ENCODE measurements at regions not wholly inside any gene's neighbourhood (a gene's known extent, or its start where the extent isn't known, plus 50 kb on each side); places are given as distances from the start of the nearest gene placed in this dataset.

DNA sequence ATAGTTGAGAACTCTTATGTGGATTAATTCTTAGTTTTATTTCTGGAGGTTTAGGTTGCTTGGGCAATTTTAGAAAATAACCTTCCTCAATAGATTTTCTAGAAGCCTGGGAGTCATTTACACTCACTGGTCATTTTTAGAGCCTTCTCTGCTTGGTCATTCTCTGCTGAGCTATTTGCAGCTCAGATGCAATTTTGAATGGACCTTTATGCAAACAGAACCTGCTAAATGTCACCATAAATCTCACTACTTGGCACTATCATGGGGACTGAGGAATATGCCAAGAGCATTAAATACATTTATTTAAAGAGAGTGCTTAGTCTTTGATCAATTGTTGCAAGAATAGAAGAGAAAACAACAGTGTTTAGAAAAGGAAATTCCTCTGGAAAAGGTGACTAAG is 154.0 kb downstream of the CLVS2 start (continued):
- TF ChIP-seq ZBED1 (IDR thresholded peaks at IDR 0.05; ENCODE audit: borderline replicate concordance): no peak
- TF ChIP-seq WRNIP1 (IDR thresholded peaks at IDR 0.05; ENCODE audit: borderline replicate concordance, low read depth, low read length): no peak
- no peak for TF ChIP-seq BCL11A (IDR thresholded peaks at IDR 0.05; ENCODE audit: low read depth, low read length)

DNA sequence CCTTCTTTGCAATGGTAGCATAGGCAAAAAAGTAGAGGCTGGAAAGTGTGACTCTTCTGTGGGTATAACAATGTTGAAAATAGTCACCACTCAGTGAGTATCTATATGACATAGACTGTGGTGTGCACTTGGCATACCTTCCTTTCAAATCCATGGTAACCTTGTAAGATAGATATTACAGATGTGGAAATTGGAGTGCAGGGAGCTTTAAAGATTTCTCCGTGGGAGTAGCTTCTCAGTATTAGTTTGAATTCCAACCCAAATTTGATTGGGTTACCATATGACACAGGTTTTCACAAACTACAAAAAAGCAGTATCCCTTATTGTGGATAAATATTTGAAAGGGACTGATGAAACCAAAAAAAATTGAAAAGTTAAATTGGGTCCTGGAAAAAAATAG is 163.8 kb downstream of the CLVS2 start:
- ChIA-PET POLR2A (no interaction called here), CTCF (no interaction called here), RAD21 (ENCODE audit: unreplicated experiment) (no interaction called here), SMC1A (ENCODE audit: uncharacterized antibody, unreplicated experiment) (no interaction called here)
- Histone ChIP-seq H2AFZ (ENCODE audit: control insufficient read depth, low read depth, low read length) (no peak overlapping the region), H3K36me3 (ENCODE audit: control insufficient read depth in 2 of 2, insufficient read depth in 2 of 2, low read length in 1 of 2) (no peaks in the 10 kb centered on the region), H3K27me3 (replicated peaks in 1 of 2; ENCODE audit: control insufficient read depth in 2 of 2, insufficient read depth in 2 of 2, low read length in 1 of 2) (no peaks in the 10 kb centered on the region), H3K4me2 (ENCODE audit: control insufficient read depth, insufficient read depth) (no peak overlapping the region), H3K9me3 (replicated peaks; ENCODE audit: control insufficient read depth, insufficient read depth, low read length) (no peaks in the 10 kb centered on the region), H3K4me3 (no peak overlapping the region), H4K20me1 (ENCODE audit: control insufficient read depth, insufficient read depth) (no peaks in the 10 kb centered on the region), H3K79me2 (ENCODE audit: control insufficient read depth, insufficient read depth, low read length) (no peaks in the 10 kb centered on the region), H3K4me1 (ENCODE audit: control insufficient read depth, insufficient read depth, low read length) (no peaks in the 10 kb centered on the region), H3K9ac (ENCODE audit: control insufficient read depth, insufficient read depth, low read length) (no peak overlapping the region), H3K27ac (ENCODE audit: control insufficient read depth, insufficient read depth) (no peak overlapping the region)
- DNase-seq (ENCODE audit: low read depth, low spot score) (no peak), ATAC-seq (no peak), FAIRE-seq (no peak)
- WGBS (ENCODE audit: insufficient coverage, insufficient replicate concordance, low lambda C conversion rate, missing lambda C conversion rate): 0% methylated on average over 1 of the region's 1 CpG
- TF ChIP-seq ZNF207 (IDR thresholded peaks at IDR 0.05; ENCODE audit: borderline replicate concordance) (no peak), REST (IDR thresholded peaks at IDR 0.05; ENCODE audit: low read depth, low read length) (no peak), ASH2L (IDR thresholded peaks at IDR 0.05; ENCODE audit: borderline replicate concordance, low read depth) (no peak), NR2F1 (conservative IDR thresholded peaks at IDR 0.05) (no peak), GABPA (IDR thresholded peaks at IDR 0.05; ENCODE audit: low read depth) (no peak), ZNF622 (IDR thresholded peaks at IDR 0.05) (no peak), HDAC6 (IDR thresholded peaks at IDR 0.05; ENCODE audit: unreplicated experiment) (no peak), IRF4 (IDR thresholded peaks at IDR 0.05; ENCODE audit: low read depth, low read length) (no peak), EED (IDR thresholded peaks at IDR 0.05; ENCODE audit: low read depth) (no peak), NFIC (IDR thresholded peaks at IDR 0.05; ENCODE audit: low read depth, low read length) (no peak)
- TF ChIP-seq, protein P1, sequence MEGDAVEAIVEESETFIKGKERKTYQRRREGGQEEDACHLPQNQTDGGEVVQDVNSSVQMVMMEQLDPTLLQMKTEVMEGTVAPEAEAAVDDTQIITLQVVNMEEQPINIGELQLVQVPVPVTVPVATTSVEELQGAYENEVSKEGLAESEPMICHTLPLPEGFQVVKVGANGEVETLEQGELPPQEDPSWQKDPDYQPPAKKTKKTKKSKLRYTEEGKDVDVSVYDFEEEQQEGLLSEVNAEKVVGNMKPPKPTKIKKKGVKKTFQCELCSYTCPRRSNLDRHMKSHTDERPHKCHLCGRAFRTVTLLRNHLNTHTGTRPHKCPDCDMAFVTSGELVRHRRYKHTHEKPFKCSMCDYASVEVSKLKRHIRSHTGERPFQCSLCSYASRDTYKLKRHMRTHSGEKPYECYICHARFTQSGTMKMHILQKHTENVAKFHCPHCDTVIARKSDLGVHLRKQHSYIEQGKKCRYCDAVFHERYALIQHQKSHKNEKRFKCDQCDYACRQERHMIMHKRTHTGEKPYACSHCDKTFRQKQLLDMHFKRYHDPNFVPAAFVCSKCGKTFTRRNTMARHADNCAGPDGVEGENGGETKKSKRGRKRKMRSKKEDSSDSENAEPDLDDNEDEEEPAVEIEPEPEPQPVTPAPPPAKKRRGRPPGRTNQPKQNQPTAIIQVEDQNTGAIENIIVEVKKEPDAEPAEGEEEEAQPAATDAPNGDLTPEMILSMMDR (IDR thresholded peaks at IDR 0.05 in 2 of 3, conservative IDR thresholded peaks at IDR 0.05 in 1 of 3; ENCODE audit: control insufficient read depth in 2 of 3, extremely low read depth in 1 of 3, insufficient read depth in 1 of 3, low read depth in 3 of 3, low read length in 3 of 3): no peak
- TF ChIP-seq, protein P2, sequence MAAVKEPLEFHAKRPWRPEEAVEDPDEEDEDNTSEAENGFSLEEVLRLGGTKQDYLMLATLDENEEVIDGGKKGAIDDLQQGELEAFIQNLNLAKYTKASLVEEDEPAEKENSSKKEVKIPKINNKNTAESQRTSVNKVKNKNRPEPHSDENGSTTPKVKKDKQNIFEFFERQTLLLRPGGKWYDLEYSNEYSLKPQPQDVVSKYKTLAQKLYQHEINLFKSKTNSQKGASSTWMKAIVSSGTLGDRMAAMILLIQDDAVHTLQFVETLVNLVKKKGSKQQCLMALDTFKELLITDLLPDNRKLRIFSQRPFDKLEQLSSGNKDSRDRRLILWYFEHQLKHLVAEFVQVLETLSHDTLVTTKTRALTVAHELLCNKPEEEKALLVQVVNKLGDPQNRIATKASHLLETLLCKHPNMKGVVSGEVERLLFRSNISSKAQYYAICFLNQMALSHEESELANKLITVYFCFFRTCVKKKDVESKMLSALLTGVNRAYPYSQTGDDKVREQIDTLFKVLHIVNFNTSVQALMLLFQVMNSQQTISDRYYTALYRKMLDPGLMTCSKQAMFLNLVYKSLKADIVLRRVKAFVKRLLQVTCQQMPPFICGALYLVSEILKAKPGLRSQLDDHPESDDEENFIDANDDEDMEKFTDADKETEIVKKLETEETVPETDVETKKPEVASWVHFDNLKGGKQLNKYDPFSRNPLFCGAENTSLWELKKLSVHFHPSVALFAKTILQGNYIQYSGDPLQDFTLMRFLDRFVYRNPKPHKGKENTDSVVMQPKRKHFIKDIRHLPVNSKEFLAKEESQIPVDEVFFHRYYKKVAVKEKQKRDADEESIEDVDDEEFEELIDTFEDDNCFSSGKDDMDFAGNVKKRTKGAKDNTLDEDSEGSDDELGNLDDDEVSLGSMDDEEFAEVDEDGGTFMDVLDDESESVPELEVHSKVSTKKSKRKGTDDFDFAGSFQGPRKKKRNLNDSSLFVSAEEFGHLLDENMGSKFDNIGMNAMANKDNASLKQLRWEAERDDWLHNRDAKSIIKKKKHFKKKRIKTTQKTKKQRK (IDR thresholded peaks at IDR 0.05; ENCODE audit: low read depth, low read length): no peak
- no TSS peak for BruUV-seq (replicated peaks)
- intact Hi-C loops (cut with micrococcal nuclease; ENCODE audit: unreplicated experiment) (no loop called here), in situ Hi-C loops (cut with MboI) (no loop called here)

All from GM12878 (cell line).